ENCODE measurements at regions not wholly inside any gene's neighbourhood (a gene's known extent, or its start where the extent isn't known, plus 50 kb on each side); places are given as distances from the start of the nearest gene placed in this dataset.
"Not testable (repeated sequence)": the region's sequence is repeated elsewhere in the genome, so short reads cannot be mapped to it uniquely, and the experiment has no call there.

DNA sequence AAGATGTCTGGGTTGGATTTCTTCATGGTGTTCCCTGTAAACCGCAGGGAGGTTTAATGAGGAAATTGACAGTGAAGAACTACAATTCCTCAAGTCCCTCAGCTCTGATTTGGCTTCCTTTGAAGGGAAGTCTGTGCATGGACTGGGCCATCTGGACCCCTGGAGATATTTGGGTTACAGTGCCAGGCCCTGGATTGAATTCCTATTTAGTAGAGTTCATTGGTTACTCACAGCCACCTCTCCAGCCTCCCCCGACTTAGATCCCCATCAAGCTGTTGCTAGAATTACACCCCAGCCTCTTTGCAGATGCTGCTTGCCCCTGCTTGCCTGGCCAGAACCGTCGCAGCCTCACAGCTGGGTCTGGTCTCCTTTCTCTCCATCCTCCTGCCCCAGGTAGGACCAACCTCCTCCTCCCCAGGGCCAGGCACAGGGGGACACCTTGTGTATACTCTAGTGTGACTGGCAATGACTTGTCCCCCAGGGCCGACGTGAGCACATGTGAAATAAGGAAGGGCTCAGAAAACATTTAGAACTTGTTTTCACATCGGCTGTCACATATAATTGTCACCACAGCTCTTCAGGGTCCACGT is 93.2 kb upstream of the LRPAP1 start:
- H3K36me3 ChIP-seq (ENCODE audit: control insufficient read depth in 4 of 4, insufficient read depth in 4 of 4, low read length in 3 of 4); CTCF ChIA-PET; H3K4me3 ChIP-seq (ENCODE audit: control insufficient read depth in 1 of 7, extremely low read depth in 1 of 7, insufficient read depth in 4 of 7, low read depth in 2 of 7, low read length in 6 of 7); H3K4me1 ChIP-seq (ENCODE audit: control extremely low read depth in 1 of 4, control insufficient read depth in 4 of 4, insufficient read depth in 4 of 4, low read length in 3 of 4); H3K9me3 ChIP-seq (ENCODE audit: control extremely low read depth in 1 of 5, control insufficient read depth in 4 of 5, insufficient read depth in 2 of 5, low read depth in 1 of 5, low read length in 4 of 5); H3K27ac ChIP-seq (ENCODE audit: insufficient read depth in 1 of 2, low read depth in 1 of 2, low read length in 2 of 2, poor library complexity in 1 of 2, severe bottlenecking in 2 of 2); DNase-seq; POLR2A ChIA-PET: not testable (repeated sequence)
- 61% methylated on average over 6 of the region's 8 CpGs for WGBS (ENCODE audit: insufficient coverage)
- peaks cover 0 to 61% (median 2%) of the 10 kb centered on the region in 5 experiments for H3K27me3 ChIP-seq (replicated peaks in 2 of 5; ENCODE audit: control insufficient read depth in 4 of 5, insufficient read depth in 5 of 5, low read length in 4 of 5)

DNA sequence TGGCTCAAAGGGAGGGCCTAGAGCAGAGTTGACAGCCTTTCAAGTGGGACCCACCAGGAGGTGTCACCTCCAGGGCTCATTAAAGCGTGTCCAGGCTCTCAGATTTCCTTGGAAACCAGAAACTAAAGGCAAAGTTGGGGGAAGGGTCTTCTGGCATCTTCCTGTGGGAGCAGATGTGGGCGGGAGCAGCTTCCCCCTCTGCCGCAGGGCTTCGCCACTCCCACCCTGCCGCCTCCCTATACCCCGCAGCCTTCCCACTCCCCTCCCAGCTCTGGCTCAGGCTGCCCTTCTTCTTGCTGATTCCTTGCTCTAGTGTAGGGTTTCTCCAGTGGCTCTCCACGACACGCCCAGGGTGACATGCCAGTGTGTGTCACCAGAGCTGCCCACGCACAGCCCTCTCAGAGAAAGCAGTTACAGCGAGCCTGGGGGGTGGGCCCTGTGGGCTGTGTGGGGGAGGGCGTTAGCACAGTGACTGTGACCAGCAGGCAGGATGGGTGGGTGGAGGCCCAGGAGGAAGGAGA is 91.6 kb upstream of the LRPAP1 start:
- H3K27me3 ChIP-seq (replicated peaks in 2 of 5; ENCODE audit: control insufficient read depth in 4 of 5, insufficient read depth in 5 of 5, low read length in 4 of 5): peaks cover 0 to 49% (median 2%) of the 10 kb centered on the region in 5 experiments
- DNase-seq; H3K36me3 ChIP-seq (ENCODE audit: control insufficient read depth in 4 of 4, insufficient read depth in 4 of 4, low read length in 3 of 4); H3K4me3 ChIP-seq (ENCODE audit: control insufficient read depth in 1 of 7, extremely low read depth in 1 of 7, insufficient read depth in 4 of 7, low read depth in 2 of 7, low read length in 6 of 7); POLR2A ChIA-PET; H3K9me3 ChIP-seq (ENCODE audit: control extremely low read depth in 1 of 5, control insufficient read depth in 4 of 5, insufficient read depth in 2 of 5, low read depth in 1 of 5, low read length in 4 of 5); H3K4me1 ChIP-seq (ENCODE audit: control extremely low read depth in 1 of 4, control insufficient read depth in 4 of 4, insufficient read depth in 4 of 4, low read length in 3 of 4); H3K27ac ChIP-seq (ENCODE audit: insufficient read depth in 1 of 2, low read depth in 1 of 2, low read length in 2 of 2, poor library complexity in 1 of 2, severe bottlenecking in 2 of 2); CTCF ChIA-PET: not testable (repeated sequence)
- WGBS (ENCODE audit: insufficient coverage): 11% methylated on average over 8 of the region's 11 CpGs

DNA sequence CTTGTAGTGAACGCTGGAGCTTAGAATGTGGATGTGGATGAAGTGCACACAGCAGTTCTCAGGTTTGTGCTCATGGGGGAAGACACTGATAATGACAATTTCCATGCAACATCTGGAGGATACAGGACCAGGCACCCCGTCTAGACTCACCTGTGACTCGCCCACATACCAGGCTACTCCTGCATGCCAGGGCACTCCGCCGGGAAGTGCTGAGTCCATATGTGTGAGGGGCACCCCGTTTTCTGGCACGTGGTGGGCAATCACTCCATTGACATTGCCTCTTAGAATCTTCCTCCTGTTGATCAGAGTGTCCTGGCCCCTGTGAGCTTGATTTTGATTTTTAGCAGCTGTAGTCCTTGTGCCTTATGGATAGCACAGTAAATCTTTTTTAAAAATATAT is 90.9 kb upstream of the LRPAP1 start:
- H3K9me3 ChIP-seq (ENCODE audit: control extremely low read depth in 1 of 5, control insufficient read depth in 4 of 5, insufficient read depth in 2 of 5, low read depth in 1 of 5, low read length in 4 of 5): no peaks in the 10 kb centered on the region
- no peak overlapping the region for H3K4me3 ChIP-seq (ENCODE audit: control insufficient read depth in 1 of 7, extremely low read depth in 1 of 7, insufficient read depth in 4 of 7, low read depth in 2 of 7, low read length in 6 of 7)
- H3K36me3 ChIP-seq (ENCODE audit: control insufficient read depth in 4 of 4, insufficient read depth in 4 of 4, low read length in 3 of 4): no peaks in the 10 kb centered on the region
- WGBS (ENCODE audit: insufficient coverage): 74% methylated on average over 5 of the region's 7 CpGs
- no peaks in the 10 kb centered on the region for H3K4me1 ChIP-seq (ENCODE audit: control extremely low read depth in 1 of 4, control insufficient read depth in 4 of 4, insufficient read depth in 4 of 4, low read length in 3 of 4)
- ChIA-PET POLR2A (no interaction called here), CTCF (no interaction called here)
- no peak overlapping the region for H3K27ac ChIP-seq (ENCODE audit: insufficient read depth in 1 of 2, low read depth in 1 of 2, low read length in 2 of 2, poor library complexity in 1 of 2, severe bottlenecking in 2 of 2)
- DNase-seq: no peak
- H3K27me3 ChIP-seq (replicated peaks in 2 of 5; ENCODE audit: control insufficient read depth in 4 of 5, insufficient read depth in 5 of 5, low read length in 4 of 5): peaks cover 0 to 42% (median 5%) of the 10 kb centered on the region in 5 experiments

DNA sequence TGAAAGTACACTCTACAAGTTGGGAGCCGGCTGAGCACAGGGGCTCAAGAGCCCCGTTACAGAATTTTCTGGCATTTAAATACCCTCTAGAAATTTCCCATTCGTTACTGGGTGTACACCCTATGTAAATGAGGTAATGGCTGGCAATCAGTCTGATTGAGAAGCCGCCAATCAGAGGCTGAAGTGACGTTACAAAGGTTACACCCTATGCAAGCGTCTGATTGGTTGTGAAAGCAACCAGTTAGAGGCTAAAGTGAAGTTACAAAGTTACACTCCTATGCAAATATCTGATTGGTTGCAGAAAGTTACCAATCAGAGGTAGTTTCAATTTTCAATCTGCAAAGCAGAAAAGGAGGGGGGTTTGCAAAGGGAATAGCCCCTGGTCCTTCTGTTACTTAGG is 88.1 kb upstream of the LRPAP1 start:
- H3K27ac ChIP-seq (ENCODE audit: insufficient read depth in 1 of 2, low read depth in 1 of 2, low read length in 2 of 2, poor library complexity in 1 of 2, severe bottlenecking in 2 of 2); H3K36me3 ChIP-seq (ENCODE audit: control insufficient read depth in 4 of 4, insufficient read depth in 4 of 4, low read length in 3 of 4); H3K4me3 ChIP-seq (ENCODE audit: control insufficient read depth in 1 of 7, extremely low read depth in 1 of 7, insufficient read depth in 4 of 7, low read depth in 2 of 7, low read length in 6 of 7); CTCF ChIA-PET; POLR2A ChIA-PET; H3K9me3 ChIP-seq (ENCODE audit: control extremely low read depth in 1 of 5, control insufficient read depth in 4 of 5, insufficient read depth in 2 of 5, low read depth in 1 of 5, low read length in 4 of 5); H3K4me1 ChIP-seq (ENCODE audit: control extremely low read depth in 1 of 4, control insufficient read depth in 4 of 4, insufficient read depth in 4 of 4, low read length in 3 of 4); DNase-seq: not testable (repeated sequence)
- peaks cover 0 to 31% (median 3%) of the 10 kb centered on the region in 5 experiments for H3K27me3 ChIP-seq (replicated peaks in 2 of 5; ENCODE audit: control insufficient read depth in 4 of 5, insufficient read depth in 5 of 5, low read length in 4 of 5)
- WGBS (ENCODE audit: insufficient coverage): 69% methylated on average over 6 of the region's 6 CpGs

DNA sequence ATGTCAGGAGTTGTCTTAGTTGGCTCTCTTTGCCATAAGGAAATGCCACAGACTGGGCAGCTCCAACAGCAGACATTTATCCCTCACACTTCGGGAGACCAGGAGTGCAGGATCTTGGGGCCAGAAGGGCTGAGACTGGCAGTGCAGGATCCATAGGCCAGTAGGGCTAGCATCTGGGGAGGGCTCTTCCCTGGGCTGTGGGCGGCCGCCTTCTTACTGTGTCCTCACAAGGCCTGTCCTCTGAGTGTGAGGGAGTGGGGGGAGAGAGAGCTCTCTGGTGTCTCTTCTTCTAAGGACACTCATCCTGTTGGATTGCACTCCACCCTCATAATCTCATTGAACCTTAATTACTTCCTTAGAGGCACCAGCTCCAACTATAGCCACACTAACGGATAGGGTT is 87.5 kb upstream of the LRPAP1 start:
- H3K9me3 ChIP-seq (ENCODE audit: control extremely low read depth in 1 of 5, control insufficient read depth in 4 of 5, insufficient read depth in 2 of 5, low read depth in 1 of 5, low read length in 4 of 5); H3K4me1 ChIP-seq (ENCODE audit: control extremely low read depth in 1 of 4, control insufficient read depth in 4 of 4, insufficient read depth in 4 of 4, low read length in 3 of 4); H3K36me3 ChIP-seq (ENCODE audit: control insufficient read depth in 4 of 4, insufficient read depth in 4 of 4, low read length in 3 of 4); H3K27ac ChIP-seq (ENCODE audit: insufficient read depth in 1 of 2, low read depth in 1 of 2, low read length in 2 of 2, poor library complexity in 1 of 2, severe bottlenecking in 2 of 2); DNase-seq; CTCF ChIA-PET; H3K4me3 ChIP-seq (ENCODE audit: control insufficient read depth in 1 of 7, extremely low read depth in 1 of 7, insufficient read depth in 4 of 7, low read depth in 2 of 7, low read length in 6 of 7); POLR2A ChIA-PET: not testable (repeated sequence)
- peaks cover 0 to 27% (median 3%) of the 10 kb centered on the region in 5 experiments for H3K27me3 ChIP-seq (replicated peaks in 2 of 5; ENCODE audit: control insufficient read depth in 4 of 5, insufficient read depth in 5 of 5, low read length in 4 of 5)
- 100% methylated on average over 1 of the region's 4 CpGs for WGBS (ENCODE audit: insufficient coverage)

DNA sequence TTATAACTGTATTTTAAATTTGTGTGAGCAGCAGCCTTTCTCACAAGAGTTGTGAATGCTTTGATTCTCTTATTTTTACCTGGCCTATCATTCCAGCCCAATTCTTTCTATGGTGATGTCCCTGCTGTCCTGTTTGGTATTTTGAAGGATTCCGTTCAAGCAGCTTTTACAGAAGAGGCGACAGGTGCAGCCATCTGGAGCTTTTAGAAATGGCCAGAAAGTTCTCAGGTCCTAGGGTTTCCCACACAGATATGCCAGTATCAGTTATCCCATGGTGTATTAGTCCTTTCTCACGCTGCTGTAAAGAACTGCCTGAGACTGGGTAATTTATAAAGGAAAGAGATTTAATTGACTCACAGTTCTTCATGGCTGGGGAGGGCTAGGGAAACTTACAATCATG is 86.1 kb upstream of the LRPAP1 start:
- H3K36me3 ChIP-seq (ENCODE audit: control insufficient read depth in 4 of 4, insufficient read depth in 4 of 4, low read length in 3 of 4); POLR2A ChIA-PET; H3K27ac ChIP-seq (ENCODE audit: insufficient read depth in 1 of 2, low read depth in 1 of 2, low read length in 2 of 2, poor library complexity in 1 of 2, severe bottlenecking in 2 of 2); H3K4me3 ChIP-seq (ENCODE audit: control insufficient read depth in 1 of 7, extremely low read depth in 1 of 7, insufficient read depth in 4 of 7, low read depth in 2 of 7, low read length in 6 of 7); CTCF ChIA-PET; H3K9me3 ChIP-seq (ENCODE audit: control extremely low read depth in 1 of 5, control insufficient read depth in 4 of 5, insufficient read depth in 2 of 5, low read depth in 1 of 5, low read length in 4 of 5); H3K4me1 ChIP-seq (ENCODE audit: control extremely low read depth in 1 of 4, control insufficient read depth in 4 of 4, insufficient read depth in 4 of 4, low read length in 3 of 4); DNase-seq: not testable (repeated sequence)
- H3K27me3 ChIP-seq (replicated peaks in 2 of 5; ENCODE audit: control insufficient read depth in 4 of 5, insufficient read depth in 5 of 5, low read length in 4 of 5): peaks cover 0 to 15% (median 3%) of the 10 kb centered on the region in 5 experiments
- 100% methylated on average over 2 of the region's 3 CpGs for WGBS (ENCODE audit: insufficient coverage)

DNA sequence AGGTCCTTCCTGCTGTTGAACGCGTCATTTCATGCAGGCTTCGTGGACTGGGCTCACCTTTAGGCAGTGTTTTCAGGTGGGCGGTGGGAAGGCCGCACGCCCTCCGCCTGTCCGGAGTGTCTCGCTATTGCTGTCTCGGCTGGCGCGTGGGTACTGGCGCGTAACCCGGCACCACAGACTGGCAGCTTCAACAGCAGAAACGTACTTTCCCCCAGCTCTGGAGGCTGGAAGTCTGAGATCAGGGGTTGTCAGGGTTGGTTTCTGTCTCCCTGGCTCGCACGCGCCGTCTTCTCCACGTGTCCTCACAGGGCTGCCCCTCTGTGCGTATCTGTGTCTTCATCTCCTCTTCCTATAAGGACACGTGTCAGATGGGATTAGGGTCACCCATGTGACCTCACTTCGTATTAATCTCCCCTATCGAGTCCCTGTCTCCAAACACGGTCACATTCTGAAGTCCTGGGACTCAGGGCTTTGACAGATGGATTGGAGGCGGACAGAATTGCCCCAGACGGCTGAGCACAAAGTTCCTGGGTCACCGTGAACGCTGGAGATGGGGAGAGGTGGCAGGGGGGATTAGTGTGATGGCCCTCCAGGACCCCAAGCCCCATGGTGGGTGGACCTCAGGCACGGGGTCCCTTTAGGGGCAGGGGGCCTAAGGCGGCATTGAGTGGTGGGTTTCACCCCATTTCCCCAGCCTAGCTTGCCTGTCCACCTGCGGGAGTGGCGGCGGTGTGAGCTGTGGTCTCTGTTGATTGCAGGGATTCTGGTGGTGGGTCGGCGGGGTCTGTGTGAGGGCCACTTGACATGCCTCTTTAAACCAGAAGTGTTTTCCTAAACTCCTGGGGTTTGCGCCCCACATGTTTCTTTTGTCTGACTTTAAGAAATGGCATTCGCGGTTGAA is 83.4 kb upstream of the LRPAP1 start:
- Histone ChIP-seq H3K4me1 (ENCODE audit: control extremely low read depth in 1 of 4, control insufficient read depth in 4 of 4, insufficient read depth in 4 of 4, low read length in 3 of 4) (no peaks in the 10 kb centered on the region), H3K36me3 (ENCODE audit: control insufficient read depth in 4 of 4, insufficient read depth in 4 of 4, low read length in 3 of 4) (no peaks in the 10 kb centered on the region), H3K4me3 (ENCODE audit: control insufficient read depth in 1 of 7, extremely low read depth in 1 of 7, insufficient read depth in 4 of 7, low read depth in 2 of 7, low read length in 6 of 7) (no peak overlapping the region), H3K27ac (ENCODE audit: insufficient read depth in 1 of 2, low read depth in 1 of 2, low read length in 2 of 2, poor library complexity in 1 of 2, severe bottlenecking in 2 of 2) (no peak overlapping the region), H3K27me3 (replicated peaks in 2 of 5; ENCODE audit: control insufficient read depth in 4 of 5, insufficient read depth in 5 of 5, low read length in 4 of 5) (peaks cover 0 to 9% (median 0%) of the 10 kb centered on the region in 5 experiments), H3K9me3 (ENCODE audit: control extremely low read depth in 1 of 5, control insufficient read depth in 4 of 5, insufficient read depth in 2 of 5, low read depth in 1 of 5, low read length in 4 of 5) (peaks cover 0 to 5% (median 0%) of the 10 kb centered on the region in 5 experiments)
- WGBS (ENCODE audit: insufficient coverage): 93% methylated on average over 38 of the region's 40 CpGs
- no peak for DNase-seq
- CTCF ChIA-PET: no interaction called here
- POLR2A ChIA-PET: no interaction called here

Measured in common myeloid progenitor, CD34-positive (primary cell).